C4-2B (cell line): ENCODE measurements at regions not wholly inside any gene's neighbourhood (a gene's known extent, or its start where the extent isn't known, plus 50 kb on each side); places are given as distances from the start of the nearest gene placed in this dataset.

ENCODE experiments used
- CTCF ChIP-seq: fragments of 450-650 bp; conservative IDR thresholded peaks from 2 replicates; pipeline ENCODE4 v1.5.1; 2017; ENCODE audit warnings: mild to moderate bottlenecking
- ZFX ChIP-seq: fragments of 450-650 bp; IDR thresholded peaks from 2 replicates; pipeline ENCODE4 v1.6.1; 2017

- TF ChIP-seq CTCF (no peak), ZFX (no peak)
Measured at GRCh38 chr1:214979191-214979590, 103.3 kb upstream of the KCNK2 start.
